ENCODE measurements at regions not wholly inside any gene's neighbourhood (a gene's known extent, or its start where the extent isn't known, plus 50 kb on each side); places are given as distances from the start of the nearest gene placed in this dataset.

- no peaks in the 10 kb centered on the region for H3K9me3 Mint-ChIP-seq
- H3K4me1 Mint-ChIP-seq: peaks cover 2% of the 10 kb centered on the region; the same call in 1 of the 3 replicates
- H3K9me2 ChIP-seq (ENCODE audit: insufficient read depth): no peaks in the 10 kb centered on the region
- H3K4me2 ChIP-seq: no peak overlapping the region
- H3K4me3 ChIP-seq: no peak overlapping the region
- ATAC-seq (no peak), DNase-seq (ENCODE audit: low spot score) (no peak)
- H2AFZ ChIP-seq: no peak overlapping the region
- no peaks in the 10 kb centered on the region for H3K4me1 ChIP-seq (ENCODE audit: insufficient read depth)
- H3K27ac ChIP-seq (ENCODE audit: low read depth): no peak overlapping the region
- H3K27me3 ChIP-seq (ENCODE audit: insufficient read depth): no peaks in the 10 kb centered on the region
- H3K36me3 Mint-ChIP-seq (ENCODE audit: low read depth): no peaks in the 10 kb centered on the region
- H4K20me1 ChIP-seq (replicated peaks; ENCODE audit: insufficient read depth): no peaks in the 10 kb centered on the region
- TF ChIP-seq ZNF114 (CRISPR knock-in tag; IDR thresholded peaks at IDR 0.05): no peak
- TF ChIP-seq, protein P1, sequence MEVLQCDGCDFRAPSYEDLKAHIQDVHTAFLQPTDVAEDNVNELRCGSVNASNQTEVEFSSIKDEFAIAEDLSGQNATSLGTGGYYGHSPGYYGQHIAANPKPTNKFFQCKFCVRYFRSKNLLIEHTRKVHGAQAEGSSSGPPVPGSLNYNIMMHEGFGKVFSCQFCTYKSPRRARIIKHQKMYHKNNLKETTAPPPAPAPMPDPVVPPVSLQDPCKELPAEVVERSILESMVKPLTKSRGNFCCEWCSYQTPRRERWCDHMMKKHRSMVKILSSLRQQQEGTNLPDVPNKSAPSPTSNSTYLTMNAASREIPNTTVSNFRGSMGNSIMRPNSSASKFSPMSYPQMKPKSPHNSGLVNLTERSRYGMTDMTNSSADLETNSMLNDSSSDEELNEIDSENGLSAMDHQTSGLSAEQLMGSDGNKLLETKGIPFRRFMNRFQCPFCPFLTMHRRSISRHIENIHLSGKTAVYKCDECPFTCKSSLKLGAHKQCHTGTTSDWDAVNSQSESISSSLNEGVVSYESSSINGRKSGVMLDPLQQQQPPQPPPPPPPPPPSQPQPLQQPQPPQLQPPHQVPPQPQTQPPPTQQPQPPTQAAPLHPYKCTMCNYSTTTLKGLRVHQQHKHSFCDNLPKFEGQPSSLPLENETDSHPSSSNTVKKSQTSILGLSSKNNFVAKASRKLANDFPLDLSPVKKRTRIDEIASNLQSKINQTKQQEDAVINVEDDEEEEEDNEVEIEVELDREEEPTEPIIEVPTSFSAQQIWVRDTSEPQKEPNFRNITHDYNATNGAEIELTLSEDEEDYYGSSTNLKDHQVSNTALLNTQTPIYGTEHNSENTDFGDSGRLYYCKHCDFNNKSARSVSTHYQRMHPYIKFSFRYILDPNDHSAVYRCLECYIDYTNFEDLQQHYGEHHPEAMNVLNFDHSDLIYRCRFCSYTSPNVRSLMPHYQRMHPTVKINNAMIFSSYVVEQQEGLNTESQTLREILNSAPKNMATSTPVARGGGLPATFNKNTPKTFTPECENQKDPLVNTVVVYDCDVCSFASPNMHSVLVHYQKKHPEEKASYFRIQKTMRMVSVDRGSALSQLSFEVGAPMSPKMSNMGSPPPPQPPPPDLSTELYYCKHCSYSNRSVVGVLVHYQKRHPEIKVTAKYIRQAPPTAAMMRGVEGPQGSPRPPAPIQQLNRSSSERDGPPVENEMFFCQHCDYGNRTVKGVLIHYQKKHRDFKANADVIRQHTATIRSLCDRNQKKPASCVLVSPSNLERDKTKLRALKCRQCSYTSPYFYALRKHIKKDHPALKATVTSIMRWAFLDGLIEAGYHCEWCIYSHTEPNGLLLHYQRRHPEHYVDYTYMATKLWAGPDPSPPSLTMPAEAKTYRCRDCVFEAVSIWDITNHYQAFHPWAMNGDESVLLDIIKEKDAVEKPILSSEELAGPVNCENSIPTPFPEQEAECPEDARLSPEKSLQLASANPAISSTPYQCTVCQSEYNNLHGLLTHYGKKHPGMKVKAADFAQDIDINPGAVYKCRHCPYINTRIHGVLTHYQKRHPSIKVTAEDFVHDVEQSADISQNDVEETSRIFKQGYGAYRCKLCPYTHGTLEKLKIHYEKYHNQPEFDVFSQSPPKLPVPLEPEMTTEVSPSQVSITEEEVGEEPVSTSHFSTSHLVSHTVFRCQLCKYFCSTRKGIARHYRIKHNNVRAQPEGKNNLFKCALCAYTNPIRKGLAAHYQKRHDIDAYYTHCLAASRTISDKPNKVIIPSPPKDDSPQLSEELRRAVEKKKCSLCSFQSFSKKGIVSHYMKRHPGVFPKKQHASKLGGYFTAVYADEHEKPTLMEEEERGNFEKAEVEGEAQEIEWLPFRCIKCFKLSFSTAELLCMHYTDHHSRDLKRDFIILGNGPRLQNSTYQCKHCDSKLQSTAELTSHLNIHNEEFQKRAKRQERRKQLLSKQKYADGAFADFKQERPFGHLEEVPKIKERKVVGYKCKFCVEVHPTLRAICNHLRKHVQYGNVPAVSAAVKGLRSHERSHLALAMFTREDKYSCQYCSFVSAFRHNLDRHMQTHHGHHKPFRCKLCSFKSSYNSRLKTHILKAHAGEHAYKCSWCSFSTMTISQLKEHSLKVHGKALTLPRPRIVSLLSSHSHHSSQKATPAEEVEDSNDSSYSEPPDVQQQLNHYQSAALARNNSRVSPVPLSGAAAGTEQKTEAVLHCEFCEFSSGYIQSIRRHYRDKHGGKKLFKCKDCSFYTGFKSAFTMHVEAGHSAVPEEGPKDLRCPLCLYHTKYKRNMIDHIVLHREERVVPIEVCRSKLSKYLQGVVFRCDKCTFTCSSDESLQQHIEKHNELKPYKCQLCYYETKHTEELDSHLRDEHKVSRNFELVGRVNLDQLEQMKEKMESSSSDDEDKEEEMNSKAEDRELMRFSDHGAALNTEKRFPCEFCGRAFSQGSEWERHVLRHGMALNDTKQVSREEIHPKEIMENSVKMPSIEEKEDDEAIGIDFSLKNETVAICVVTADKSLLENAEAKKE (CRISPR knock-in tag; IDR thresholded peaks at IDR 0.05): no peak
- TF ChIP-seq EZH2phosphoT487 (IDR thresholded peaks at IDR 0.05; ENCODE audit: unreplicated experiment): no peak
- TF ChIP-seq CTCF (conservative IDR thresholded peaks at IDR 0.05; ENCODE audit: low read depth in 2 of 2): no peak
- no peak for TF ChIP-seq EZH2 (IDR thresholded peaks at IDR 0.05; ENCODE audit: low read depth, unreplicated experiment)
- TF ChIP-seq STAT1 (IDR thresholded peaks at IDR 0.05; ENCODE audit: unreplicated experiment): no peak
- TF ChIP-seq ETS1 (IDR thresholded peaks at IDR 0.05): no peak
- TF ChIP-seq, protein P2, sequence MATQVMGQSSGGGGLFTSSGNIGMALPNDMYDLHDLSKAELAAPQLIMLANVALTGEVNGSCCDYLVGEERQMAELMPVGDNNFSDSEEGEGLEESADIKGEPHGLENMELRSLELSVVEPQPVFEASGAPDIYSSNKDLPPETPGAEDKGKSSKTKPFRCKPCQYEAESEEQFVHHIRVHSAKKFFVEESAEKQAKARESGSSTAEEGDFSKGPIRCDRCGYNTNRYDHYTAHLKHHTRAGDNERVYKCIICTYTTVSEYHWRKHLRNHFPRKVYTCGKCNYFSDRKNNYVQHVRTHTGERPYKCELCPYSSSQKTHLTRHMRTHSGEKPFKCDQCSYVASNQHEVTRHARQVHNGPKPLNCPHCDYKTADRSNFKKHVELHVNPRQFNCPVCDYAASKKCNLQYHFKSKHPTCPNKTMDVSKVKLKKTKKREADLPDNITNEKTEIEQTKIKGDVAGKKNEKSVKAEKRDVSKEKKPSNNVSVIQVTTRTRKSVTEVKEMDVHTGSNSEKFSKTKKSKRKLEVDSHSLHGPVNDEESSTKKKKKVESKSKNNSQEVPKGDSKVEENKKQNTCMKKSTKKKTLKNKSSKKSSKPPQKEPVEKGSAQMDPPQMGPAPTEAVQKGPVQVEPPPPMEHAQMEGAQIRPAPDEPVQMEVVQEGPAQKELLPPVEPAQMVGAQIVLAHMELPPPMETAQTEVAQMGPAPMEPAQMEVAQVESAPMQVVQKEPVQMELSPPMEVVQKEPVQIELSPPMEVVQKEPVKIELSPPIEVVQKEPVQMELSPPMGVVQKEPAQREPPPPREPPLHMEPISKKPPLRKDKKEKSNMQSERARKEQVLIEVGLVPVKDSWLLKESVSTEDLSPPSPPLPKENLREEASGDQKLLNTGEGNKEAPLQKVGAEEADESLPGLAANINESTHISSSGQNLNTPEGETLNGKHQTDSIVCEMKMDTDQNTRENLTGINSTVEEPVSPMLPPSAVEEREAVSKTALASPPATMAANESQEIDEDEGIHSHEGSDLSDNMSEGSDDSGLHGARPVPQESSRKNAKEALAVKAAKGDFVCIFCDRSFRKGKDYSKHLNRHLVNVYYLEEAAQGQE (IDR thresholded peaks at IDR 0.05; ENCODE audit: unreplicated experiment): no peak
- no peak for TF ChIP-seq ZNF331 (CRISPR knock-in tag; IDR thresholded peaks at IDR 0.05; ENCODE audit: low read depth)
- no peak for TF ChIP-seq POLR2AphosphoS5 (IDR thresholded peaks at IDR 0.05; ENCODE audit: low read depth)
- no peak for TF ChIP-seq NANOG (IDR thresholded peaks at IDR 0.05; ENCODE audit: borderline replicate concordance)
- no peak for TF ChIP-seq JUNB (IDR thresholded peaks at IDR 0.05; ENCODE audit: unreplicated experiment)
- TF ChIP-seq CREB1 (CRISPR knock-in tag; IDR thresholded peaks at IDR 0.05; ENCODE audit: low read depth): no peak
- H3K79me2 ChIP-seq (replicated peaks; ENCODE audit: insufficient read depth): no peaks in the 10 kb centered on the region
- H3K27me3 Mint-ChIP-seq (ENCODE audit: insufficient read depth, low read depth, poor library complexity): peaks cover 4% of the 10 kb centered on the region
- H3K27ac Mint-ChIP-seq: no peak overlapping the region
- no peak overlapping the region for H3K4me3 Mint-ChIP-seq
- no peaks in the 10 kb centered on the region for H3K36me3 ChIP-seq (ENCODE audit: insufficient read depth)
- no peaks in the 10 kb centered on the region for H3F3A ChIP-seq (replicated peaks; ENCODE audit: low read depth)
Measured at GRCh38 chr7:156122752-156123354, 310.6 kb upstream of the SHH start.

Measured in GM23338 (cell line).